H9 (cell line): ENCODE measurements at regions not wholly inside any gene's neighbourhood (a gene's known extent, or its start where the extent isn't known, plus 50 kb on each side); places are given as distances from the start of the nearest gene placed in this dataset.

Experiments used
- DNase-seq: peaks from one replicate; pipeline ENCODE4 v3.0.0-alpha.2; 2017
- H2AFZ ChIP-seq: one replicate; pipeline ENCODE4 v1.6.1; 2013; ENCODE audit warnings: mild to moderate bottlenecking, low read length, control low read depth, moderate library complexity
- H2AK5ac ChIP-seq: 2 replicates; pipeline ENCODE4 v1.6.1; 2013; ENCODE audit warnings: low read length, control low read depth, mixed read lengths; ENCODE audit not compliant: insufficient read length
- H2BK120ac ChIP-seq: one replicate; pipeline ENCODE4 v1.6.1; 2013; ENCODE audit warnings: low read depth, mild to moderate bottlenecking, low read length, control low read depth, inconsistent platforms; ENCODE audit not compliant: poor library complexity, severe bottlenecking
- H2BK12ac ChIP-seq: 2 replicates; pipeline ENCODE4 v1.6.1; 2013; ENCODE audit warnings: low read length, control low read depth, mixed read lengths, low read depth; ENCODE audit not compliant: insufficient read length
- H2BK15ac ChIP-seq: 2 replicates; pipeline ENCODE4 v1.6.1; 2013; ENCODE audit warnings: low read depth, low read length, control low read depth
- H2BK20ac ChIP-seq: one replicate; pipeline ENCODE4 v1.6.1; 2013; ENCODE audit warnings: low read depth, mild to moderate bottlenecking, low read length, control low read depth, inconsistent platforms; ENCODE audit not compliant: poor library complexity, severe bottlenecking
- H2BK5ac ChIP-seq: 2 replicates; pipeline ENCODE4 v1.6.1; 2013; ENCODE audit warnings: low read length, control low read depth, mixed read lengths; ENCODE audit not compliant: insufficient read length
- H3K14ac ChIP-seq: 2 replicates; pipeline ENCODE4 v1.6.1; 2013; ENCODE audit warnings: low read length, control low read depth; ENCODE audit not compliant: insufficient read depth
- H3K18ac ChIP-seq: 2 replicates; pipeline ENCODE4 v1.6.1; 2013; ENCODE audit warnings: low read depth, mild to moderate bottlenecking, mixed read lengths, low read length, control low read depth; ENCODE audit not compliant: insufficient read length
- H3K23ac ChIP-seq: 2 replicates; pipeline ENCODE4 v1.6.1; 2013; ENCODE audit warnings: low read length, control low read depth, mixed read lengths, low read depth; ENCODE audit not compliant: insufficient read length
- H3K23me2 ChIP-seq: 2 replicates; pipeline ENCODE4 v1.6.1; 2013; ENCODE audit warnings: low read depth, mild to moderate bottlenecking, mixed read lengths, low read length, control low read depth; ENCODE audit not compliant: insufficient read length, poor library complexity, severe bottlenecking
- H3K27ac ChIP-seq: 2 replicates; pipeline ENCODE4 v1.5.1; 2013; ENCODE audit warnings: low read length, control low read depth, mixed read lengths, low read depth; ENCODE audit not compliant: insufficient read length
- H3K27me3 ChIP-seq: 2 replicates; pipeline ENCODE4 v1.6.1; 2013; ENCODE audit warnings: low read length, control low read depth, inconsistent platforms; ENCODE audit not compliant: insufficient read depth
- H3K4ac ChIP-seq: 2 replicates; pipeline ENCODE4 v1.6.1; 2013; ENCODE audit warnings: low read depth, mild to moderate bottlenecking, control low read depth, inconsistent platforms, low read length, moderate library complexity
- H3K4me1 ChIP-seq: 2 replicates; pipeline ENCODE4 v1.6.1; 2013; ENCODE audit warnings: low read length, control low read depth, inconsistent platforms; ENCODE audit not compliant: insufficient read depth
- H3K4me2 ChIP-seq: 2 replicates; pipeline ENCODE4 v1.6.1; 2013; ENCODE audit warnings: low read length, control low read depth, mixed read lengths; ENCODE audit not compliant: insufficient read length, insufficient read depth
- H3K56ac ChIP-seq: 2 replicates; pipeline ENCODE4 v1.6.1; 2013; ENCODE audit warnings: low read depth, mild to moderate bottlenecking, mixed read lengths, low read length, control low read depth; ENCODE audit not compliant: insufficient read length
- H3K79me1 ChIP-seq: 2 replicates; pipeline ENCODE4 v1.6.1; 2013; ENCODE audit warnings: low read depth, mild to moderate bottlenecking, moderate library complexity, low read length, control low read depth, inconsistent platforms; ENCODE audit not compliant: insufficient read depth, poor library complexity, severe bottlenecking
- H3K79me2 ChIP-seq: 2 replicates; pipeline ENCODE4 v1.6.1; 2013; ENCODE audit warnings: low read length, control low read depth, inconsistent platforms; ENCODE audit not compliant: insufficient read depth
- H3K9ac ChIP-seq: 2 replicates; pipeline ENCODE4 v1.6.1; 2013; ENCODE audit warnings: low read length, control low read depth, mixed read lengths; ENCODE audit not compliant: insufficient read length; ENCODE audit errors: extremely low read depth
- H3K9me3 ChIP-seq: one replicate; pipeline ENCODE4 v1.6.1; 2013; ENCODE audit warnings: low read depth, low read length, inconsistent platforms; ENCODE audit not compliant: control insufficient read depth
- H3T11ph ChIP-seq: one replicate; pipeline ENCODE4 v1.6.1; 2013; ENCODE audit warnings: mild to moderate bottlenecking, low read length, control low read depth, inconsistent platforms
- H4K20me1 ChIP-seq: one replicate; pipeline ENCODE4 v1.6.1; 2013; ENCODE audit not compliant: control insufficient read depth, insufficient read length, insufficient read depth
- H4K5ac ChIP-seq: 2 replicates; pipeline ENCODE4 v1.6.1; 2013; ENCODE audit warnings: low read depth, mild to moderate bottlenecking, mixed read lengths, low read length, control low read depth; ENCODE audit not compliant: insufficient read length
- H4K8ac ChIP-seq: replicated peaks from 2 replicates; pipeline ENCODE4 v1.6.1; 2013; ENCODE audit warnings: low read length, control low read depth, mixed read lengths, low read depth; ENCODE audit not compliant: insufficient read length
- H4K91ac ChIP-seq: 2 replicates; pipeline ENCODE4 v1.6.1; 2013; ENCODE audit warnings: low read depth, mild to moderate bottlenecking, moderate library complexity, mixed read lengths, low read length, control low read depth; ENCODE audit not compliant: insufficient read length
- H3K27ac Mint-ChIP-seq, 3 experiments: 2 replicates in 2 of 3; 3 replicates in 1 of 3; pipeline ENCODE4 v1.8.0; 2020 to 2021; ENCODE audit warnings: mixed read lengths in 3 of 3, mild to moderate bottlenecking in 1 of 3, moderate library complexity in 1 of 3
- H3K27me3 Mint-ChIP-seq: 2 replicates; pipeline ENCODE4 v1.8.0; 2021; ENCODE audit warnings: low read depth, mild to moderate bottlenecking, moderate library complexity, mixed read lengths
- H3K36me3 Mint-ChIP-seq, 3 experiments: 2 replicates in 2 of 3; 3 replicates in 1 of 3; pipeline ENCODE4 v1.8.0; 2020 to 2021; ENCODE audit warnings: low read depth in 3 of 3, mixed read lengths in 3 of 3; ENCODE audit not compliant: insufficient read depth in 1 of 3
- H3K4me1 Mint-ChIP-seq, 2 experiments: 2 replicates each; pipeline ENCODE4 v1.8.0; 2020; ENCODE audit warnings: mixed read lengths in 2 of 2
- H3K4me3 Mint-ChIP-seq, 2 experiments: 2 replicates in 1 of 2; 3 replicates in 1 of 2; pipeline ENCODE4 v1.8.0; 2020 to 2021; ENCODE audit warnings: mild to moderate bottlenecking in 2 of 2, mixed read lengths in 2 of 2, moderate library complexity in 1 of 2
- H3K9me3 Mint-ChIP-seq, 2 experiments: 2 replicates in 1 of 2; 3 replicates in 1 of 2; pipeline ENCODE4 v1.8.0; 2020; ENCODE audit warnings: mild to moderate bottlenecking in 2 of 2, mixed read lengths in 2 of 2, moderate library complexity in 1 of 2
- CTCF ChIP-seq: fragments of 200-600 bp; sonication (generic); conservative IDR thresholded peaks from 3 replicates; pipeline ENCODE4 v1.8.0; 2021; ENCODE audit warnings: antibody characterized with exemption, mild to moderate bottlenecking
- WGBS: extraction: QIAGEN DNeasy Blood & Tissue Kit; methylation state at CpG from one replicate; pipeline ENCODE4 v1.1.7; 2013; ENCODE audit warnings: missing lambda C conversion rate, low lambda C conversion rate, mixed read lengths; ENCODE audit not compliant: insufficient read length; ENCODE audit errors: extremely low coverage; 5-methylcytosine and 5-hydroxymethylcytosine counted together

DNA sequence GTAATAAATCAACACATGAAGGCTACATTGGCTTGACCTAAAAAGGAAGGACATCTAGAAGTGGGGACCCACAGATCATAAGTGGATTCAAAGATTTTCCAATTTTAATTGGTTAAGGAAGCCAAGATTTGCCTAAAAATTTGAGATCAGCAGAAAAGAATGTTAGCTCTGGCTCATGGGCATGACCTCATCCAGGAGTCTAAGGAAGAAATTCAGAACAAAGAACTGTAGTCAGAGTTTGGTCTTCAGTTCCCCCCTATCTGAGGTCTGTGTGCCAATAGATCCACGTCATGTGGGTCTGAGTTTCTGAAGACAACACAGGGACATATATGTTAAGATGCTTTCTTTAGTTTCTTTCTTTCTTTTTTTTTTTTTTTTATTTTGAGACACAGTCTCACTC is 648.8 kb upstream of the SPRY2 start:
- H4K5ac ChIP-seq = no peak overlapping the region
- Mint-ChIP-seq H3K4me3 (no peak overlapping the region), H3K9me3 (peaks cover 29% of the 10 kb centered on the region in 2 experiments), H3K36me3 (peaks cover 14 to 22% (median 16%) of the 10 kb centered on the region in 3 experiments), H3K27me3 (no peaks in the 10 kb centered on the region), H3K27ac (no peak overlapping the region), H3K4me1 (peaks cover 5 to 8% of the 10 kb centered on the region in 2 experiments; a peak in 3 of 4 replicates)
- no peak for TF ChIP-seq CTCF
- H4K8ac ChIP-seq = no peak overlapping the region
- no peaks in the 10 kb centered on the region for H3K79me1 ChIP-seq
- no peak overlapping the region for H2AK5ac ChIP-seq
- H2BK12ac ChIP-seq = no peak overlapping the region
- H3K4me1 ChIP-seq = no peaks in the 10 kb centered on the region
- H3K9me3 ChIP-seq = no peaks in the 10 kb centered on the region
- no peak overlapping the region for H3K4ac ChIP-seq
- WGBS = no CpG with 5 or more reads among the region's 1 CpG
- H2BK5ac ChIP-seq = no peak overlapping the region
- H3K27me3 ChIP-seq = no peaks in the 10 kb centered on the region
- H2BK20ac ChIP-seq = no peak overlapping the region
- H3K14ac ChIP-seq = no peak overlapping the region
- no peak overlapping the region for H3K9ac ChIP-seq
- no peak overlapping the region for H3T11ph ChIP-seq
- H3K23ac ChIP-seq = no peak overlapping the region
- no peak overlapping the region for H3K27ac ChIP-seq
- no peaks in the 10 kb centered on the region for H3K23me2 ChIP-seq
- H4K20me1 ChIP-seq = no peaks in the 10 kb centered on the region
- no peak overlapping the region for H2AFZ ChIP-seq
- no peak for DNase-seq
- no peak overlapping the region for H2BK15ac ChIP-seq
- no peak overlapping the region for H4K91ac ChIP-seq
- H3K18ac ChIP-seq = no peak overlapping the region
- no peak overlapping the region for H3K4me2 ChIP-seq
- no peaks in the 10 kb centered on the region for H3K79me2 ChIP-seq
- no peak overlapping the region for H2BK120ac ChIP-seq
- no peak overlapping the region for H3K56ac ChIP-seq
